Mesenchymal stem cell (in vitro differentiated cells and primary cell): ENCODE measurements at regions not wholly inside any gene's neighbourhood (a gene's known extent, or its start where the extent isn't known, plus 50 kb on each side); places are given as distances from the start of the nearest gene placed in this dataset.
"Not testable (repeated sequence)": the region's sequence is repeated elsewhere in the genome, so short reads cannot be mapped to it uniquely, and the experiment has no call there.

ENCODE experiments used
- DNase-seq: peaks from one replicate; pipeline ENCODE4 v3.0.0-alpha.2; 2013
- H2AFZ ChIP-seq: one replicate; pipeline ENCODE4 v1.6.1; 2013; ENCODE audit warnings: low read depth, mild to moderate bottlenecking, control low read depth, inconsistent platforms, low read length, moderate library complexity
- H2AK5ac ChIP-seq: 2 replicates; pipeline ENCODE4 v1.6.1; 2013; ENCODE audit warnings: low read length, moderate library complexity, mild to moderate bottlenecking, inconsistent platforms; ENCODE audit not compliant: severe bottlenecking
- H2BK120ac ChIP-seq: one replicate; pipeline ENCODE4 v1.6.1; 2013; ENCODE audit warnings: low read depth, mild to moderate bottlenecking, inconsistent platforms, low read length, moderate library complexity
- H2BK12ac ChIP-seq, 2 experiments: one replicate each; pipeline ENCODE4 v1.6.1; 2013; ENCODE audit warnings: inconsistent platforms in 2 of 2, low read length in 2 of 2, mild to moderate bottlenecking in 2 of 2, moderate library complexity in 2 of 2, control low read depth in 1 of 2
- H2BK15ac ChIP-seq: one replicate; pipeline ENCODE4 v1.6.1; 2013; ENCODE audit warnings: mild to moderate bottlenecking, low read depth, inconsistent platforms; ENCODE audit not compliant: poor library complexity, severe bottlenecking
- H2BK5ac ChIP-seq: 2 replicates; pipeline ENCODE4 v1.6.1; 2013; ENCODE audit warnings: low read depth, mild to moderate bottlenecking, low read length, control low read depth, inconsistent platforms; ENCODE audit not compliant: poor library complexity, severe bottlenecking
- H3K14ac ChIP-seq, 2 experiments: one replicate each; pipeline ENCODE4 v1.6.1; 2013; ENCODE audit warnings: inconsistent platforms in 2 of 2, low read length in 2 of 2, control low read depth in 1 of 2, mild to moderate bottlenecking in 1 of 2, moderate library complexity in 1 of 2
- H3K18ac ChIP-seq, 2 experiments: one replicate each; pipeline ENCODE4 v1.6.1; 2013; ENCODE audit warnings: inconsistent platforms in 2 of 2, low read length in 2 of 2, control low read depth in 1 of 2, low read depth in 1 of 2, mild to moderate bottlenecking in 1 of 2
- H3K23ac ChIP-seq, 2 experiments: one replicate each; pipeline ENCODE4 v1.6.1; 2013; ENCODE audit warnings: inconsistent platforms in 2 of 2, low read length in 2 of 2, mild to moderate bottlenecking in 2 of 2, moderate library complexity in 2 of 2, control low read depth in 1 of 2
- H3K27ac ChIP-seq: 2 replicates; pipeline ENCODE4 v1.5.1; 2013; ENCODE audit warnings: mild to moderate bottlenecking, moderate library complexity, low read length, control low read depth, inconsistent platforms; ENCODE audit not compliant: poor library complexity, severe bottlenecking
- H3K27me3 ChIP-seq, 2 experiments: 2 replicates each; pipeline versions ENCODE4 v1.6.1 to v1.7.0; 2013; ENCODE audit warnings: low read length in 2 of 2, mild to moderate bottlenecking in 2 of 2, moderate library complexity in 2 of 2, control low read depth in 1 of 2, inconsistent platforms in 1 of 2; ENCODE audit not compliant: control insufficient read depth in 1 of 2, insufficient read depth in 1 of 2
- H3K36me3 ChIP-seq, 2 experiments: 2 replicates each; pipeline versions ENCODE4 v1.6.1 to v1.7.0; 2013; ENCODE audit warnings: low read length in 2 of 2, control low read depth in 1 of 2, inconsistent platforms in 1 of 2, low read depth in 1 of 2, mild to moderate bottlenecking in 1 of 2; ENCODE audit not compliant: insufficient read depth in 2 of 2, control insufficient read depth in 1 of 2
- H3K4ac ChIP-seq, 2 experiments: one replicate each; pipeline ENCODE4 v1.6.1; 2013; ENCODE audit warnings: inconsistent platforms in 2 of 2, low read length in 2 of 2, mild to moderate bottlenecking in 2 of 2, moderate library complexity in 2 of 2, control low read depth in 1 of 2, low read depth in 1 of 2
- H3K4me1 ChIP-seq: 2 replicates; pipeline ENCODE4 v1.6.1; 2013; ENCODE audit warnings: low read depth, low read length, control low read depth; ENCODE audit not compliant: control insufficient read depth, insufficient read depth
- H3K4me2 ChIP-seq: 2 replicates; pipeline ENCODE4 v1.6.1; 2013; ENCODE audit warnings: low read length, mild to moderate bottlenecking, inconsistent platforms; ENCODE audit not compliant: poor library complexity, severe bottlenecking
- H3K4me3 ChIP-seq, 2 experiments: 2 replicates each; pipeline versions ENCODE4 v1.5.1 to v1.7.0; 2013; ENCODE audit warnings: low read length in 2 of 2, mild to moderate bottlenecking in 2 of 2, control low read depth in 1 of 2, low read depth in 1 of 2; ENCODE audit not compliant: insufficient read depth in 1 of 2
- H3K79me1 ChIP-seq: replicated peaks from 2 replicates; pipeline ENCODE4 v1.6.1; 2013; ENCODE audit warnings: mild to moderate bottlenecking, control low read depth, low read length, inconsistent platforms; ENCODE audit not compliant: poor library complexity, severe bottlenecking
- H3K9ac ChIP-seq: 2 replicates; pipeline ENCODE4 v1.7.0; 2013; ENCODE audit warnings: mild to moderate bottlenecking, low read length, moderate library complexity
- H3K9me3 ChIP-seq: 2 replicates; pipeline ENCODE4 v1.7.0; 2013; ENCODE audit warnings: mild to moderate bottlenecking, low read length; ENCODE audit not compliant: control insufficient read depth
- H4K8ac ChIP-seq: one replicate; pipeline ENCODE4 v1.6.1; 2013; ENCODE audit warnings: inconsistent platforms, mild to moderate bottlenecking, low read length, moderate library complexity
- H4K91ac ChIP-seq: one replicate; pipeline ENCODE4 v1.6.1; 2013; ENCODE audit warnings: mild to moderate bottlenecking, low read length, inconsistent platforms
- WGBS: methylation state at CpG from one replicate; pipeline ENCODE4 v1.1.7; 2013; ENCODE audit warnings: mixed read lengths; 5-methylcytosine and 5-hydroxymethylcytosine counted together

GRCh38 chr14:28398506-28398905, 368.1 kb upstream of the FOXG1 start:
- H2AFZ ChIP-seq: no peak overlapping the region
- no peak for DNase-seq
- H3K14ac ChIP-seq: no peak overlapping the region
- no peaks in the 10 kb centered on the region for H3K79me1 ChIP-seq
- H3K9me3 ChIP-seq: peaks cover 7% of the 10 kb centered on the region
- H3K23ac ChIP-seq: no peak overlapping the region
- H2BK15ac ChIP-seq: no peak overlapping the region
- H3K4me2 ChIP-seq: no peak overlapping the region
- no peaks in the 10 kb centered on the region for H3K36me3 ChIP-seq
- no peak overlapping the region for H3K4ac ChIP-seq
- H2BK12ac ChIP-seq: no peak overlapping the region
- H2AK5ac ChIP-seq: no peak overlapping the region
- H2BK120ac ChIP-seq: no peak overlapping the region
- H3K18ac ChIP-seq: no peak overlapping the region
- no peaks in the 10 kb centered on the region for H3K4me1 ChIP-seq
- H3K9ac ChIP-seq: no peak overlapping the region
- no peak overlapping the region for H3K4me3 ChIP-seq
- no CpG with 5 or more reads among the region's 2 CpGs for WGBS
- H3K27me3 ChIP-seq: no peaks in the 10 kb centered on the region
- no peak overlapping the region for H2BK5ac ChIP-seq
- H4K91ac ChIP-seq: no peak overlapping the region
- no peak overlapping the region for H4K8ac ChIP-seq
- H3K27ac ChIP-seq: no peak overlapping the region

DNA sequence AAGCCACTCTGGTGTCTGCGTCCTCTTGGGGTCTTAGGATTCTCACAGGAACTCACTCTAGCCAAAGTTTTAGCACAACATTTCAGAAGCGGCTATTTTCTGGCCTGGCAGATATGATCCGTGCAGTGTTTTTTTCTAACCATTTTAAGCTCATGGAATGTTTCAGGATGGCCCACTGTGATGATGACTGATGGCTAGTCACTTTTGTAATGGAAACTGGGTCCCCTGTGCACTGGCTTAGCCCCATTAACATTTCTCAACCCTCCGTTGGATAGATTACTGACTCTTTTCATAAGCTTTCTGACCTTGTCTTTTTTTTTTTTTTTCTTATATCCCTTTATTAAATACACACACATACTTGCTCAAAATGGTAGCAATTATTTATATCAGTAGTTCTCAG, 364.9 kb upstream of the FOXG1 start:
- WGBS: no CpG with 5 or more reads among the region's 4 CpGs
- not testable (repeated sequence) for H3K14ac ChIP-seq, H3K4me1 ChIP-seq, H3K4ac ChIP-seq, H2BK12ac ChIP-seq, H2BK15ac ChIP-seq, H3K79me1 ChIP-seq, H3K36me3 ChIP-seq, H3K4me3 ChIP-seq, H3K9me3 ChIP-seq, H3K9ac ChIP-seq, H3K23ac ChIP-seq, H3K27ac ChIP-seq, H3K27me3 ChIP-seq, H4K8ac ChIP-seq, H2BK120ac ChIP-seq, H4K91ac ChIP-seq, H2AK5ac ChIP-seq, DNase-seq, H2BK5ac ChIP-seq, H2AFZ ChIP-seq, H3K18ac ChIP-seq, H3K4me2 ChIP-seq

GRCh38 chr14:28406196-28406595, 360.4 kb upstream of the FOXG1 start:
- Histone ChIP-seq H2AFZ (no peak overlapping the region), H4K8ac (no peak overlapping the region)
- WGBS: 56% methylated on average over 1 of the region's 2 CpGs

DNA sequence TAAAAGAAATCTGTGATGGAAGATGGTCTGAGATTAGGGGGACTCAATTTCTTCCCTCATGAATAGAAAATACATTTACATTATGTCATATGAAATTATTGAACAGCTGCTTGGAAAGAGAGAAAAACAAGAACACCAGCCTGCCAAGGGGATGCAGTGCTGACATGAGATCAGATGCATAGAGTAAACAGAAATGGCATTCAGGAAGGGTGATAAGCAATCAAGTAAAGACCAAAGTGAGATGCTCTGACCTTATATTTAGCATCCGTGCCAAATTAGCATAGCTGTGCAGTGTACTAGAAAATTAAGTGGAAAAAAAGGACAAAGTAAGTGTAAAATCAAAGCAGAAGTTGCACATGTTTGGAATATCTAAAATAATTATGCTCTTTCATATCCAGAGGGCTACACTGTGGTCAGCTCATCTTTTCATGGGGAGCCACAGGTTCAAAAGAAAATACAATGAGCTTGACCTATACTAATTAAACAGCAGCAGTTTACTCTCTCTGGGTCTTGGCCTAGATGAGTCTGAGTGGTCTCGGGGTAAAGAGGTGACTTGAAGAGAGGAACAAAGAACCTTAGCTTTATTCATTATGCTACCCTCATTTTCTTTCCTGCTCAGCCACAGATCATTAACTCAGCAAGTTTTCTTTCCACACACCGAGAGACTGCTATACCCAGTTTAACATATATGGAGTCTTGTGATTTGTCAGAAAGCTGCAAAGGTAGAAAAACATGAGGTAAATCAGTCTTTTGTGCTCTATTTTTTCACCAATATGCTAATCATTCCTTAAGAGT, 359.4 kb upstream of the FOXG1 start:
- Histone ChIP-seq H2BK120ac (no peak overlapping the region), H3K23ac (no peak overlapping the region), H3K27me3 (no peaks in the 10 kb centered on the region), H3K4me1 (no peaks in the 10 kb centered on the region), H3K79me1 (no peaks in the 10 kb centered on the region), H3K9me3 (no peaks in the 10 kb centered on the region), H2AK5ac (no peak overlapping the region), H3K14ac (no peak overlapping the region), H3K27ac (no peak overlapping the region), H3K18ac (no peak overlapping the region), H3K9ac (no peak overlapping the region), H3K4me2 (no peak overlapping the region), H3K4ac (no peak overlapping the region), H2BK12ac (no peak overlapping the region), H4K91ac (no peak overlapping the region), H2AFZ (no peak overlapping the region), H3K4me3 (no peak overlapping the region), H2BK15ac (no peak overlapping the region), H4K8ac (no peak overlapping the region), H3K36me3 (no peaks in the 10 kb centered on the region), H2BK5ac (no peak overlapping the region)
- DNase-seq: no peak
- 90% methylated on average over 2 of the region's 3 CpGs for WGBS

More at GRCh38 chr14:28406196-28406595, 360.4 kb upstream of the FOXG1 start:
- H3K4me1 ChIP-seq: no peaks in the 10 kb centered on the region
- H2BK12ac ChIP-seq: no peak overlapping the region
- H3K4ac ChIP-seq: no peak overlapping the region
- no peak for DNase-seq
- no peak overlapping the region for H2AK5ac ChIP-seq
- no peak overlapping the region for H2BK120ac ChIP-seq
- H3K14ac ChIP-seq: no peak overlapping the region
- H2BK15ac ChIP-seq: no peak overlapping the region
- no peak overlapping the region for H3K4me2 ChIP-seq
- H2BK5ac ChIP-seq: no peak overlapping the region
- H3K18ac ChIP-seq: no peak overlapping the region
- H4K91ac ChIP-seq: no peak overlapping the region
- H3K4me3 ChIP-seq: no peak overlapping the region
- H3K27ac ChIP-seq: no peak overlapping the region
- no peaks in the 10 kb centered on the region for H3K9me3 ChIP-seq
- H3K36me3 ChIP-seq: no peaks in the 10 kb centered on the region
- no peak overlapping the region for H3K9ac ChIP-seq
- H3K27me3 ChIP-seq: no peaks in the 10 kb centered on the region
- H3K79me1 ChIP-seq: no peaks in the 10 kb centered on the region
- H3K23ac ChIP-seq: no peak overlapping the region
